Activated CD4-positive, alpha-beta T cell treated with anti-CD3 and anti-CD28 coated beads for 24 hours (primary cell): ENCODE measurements at regions not wholly inside any gene's neighbourhood (a gene's known extent, or its start where the extent isn't known, plus 50 kb on each side); places are given as distances from the start of the nearest gene placed in this dataset.
"Not testable (repeated sequence)": the region's sequence is repeated elsewhere in the genome, so short reads cannot be mapped to it uniquely, and the experiment has no call there.

Experiments used
- DNase-seq, 2 donors: peaks; one replicate each; pipeline ENCODE4 v3.0.0-alpha.2; 2020; ENCODE audit warnings: low read depth in 2 of 2

GRCh38 chr2:76172154-76172595, 461.5 kb upstream of the GCFC2 start:
- not testable (repeated sequence) for DNase-seq

GRCh38 chr2:76170856-76171255, 460.1 kb upstream of the GCFC2 start:
- no peak for DNase-seq

- DNase-seq = no peak
Measured at GRCh38 chr2:76170009-76170384, 459.3 kb upstream of the GCFC2 start.

- DNase-seq = no peak
Measured at GRCh38 chr2:76169276-76170008, 458.7 kb upstream of the GCFC2 start.

GRCh38 chr2:76163860-76164259, 453.1 kb upstream of the GCFC2 start:
- DNase-seq = no peak

- no peak for DNase-seq
Measured at GRCh38 chr2:76160670-76161069, 450.0 kb upstream of the GCFC2 start.

- DNase-seq = no peak
Measured at GRCh38 chr2:76159042-76159648, 448.4 kb upstream of the GCFC2 start.

- no peak for DNase-seq
Measured at GRCh38 chr2:76157531-76157930, 446.8 kb upstream of the GCFC2 start.

- DNase-seq = no peak
Measured at GRCh38 chr2:76154981-76155380, 444.3 kb upstream of the GCFC2 start.

GRCh38 chr2:76149846-76150245, 439.1 kb upstream of the GCFC2 start:
- DNase-seq = no peak

- DNase-seq = not testable (repeated sequence)
Measured at GRCh38 chr2:76139303-76139702, 428.6 kb upstream of the GCFC2 start.

GRCh38 chr2:76128622-76129021, 417.9 kb upstream of the GCFC2 start:
- DNase-seq = no peak

GRCh38 chr2:76120176-76120575, 409.5 kb upstream of the GCFC2 start:
- DNase-seq = no peak

GRCh38 chr2:76089683-76090082, 379.0 kb upstream of the GCFC2 start:
- DNase-seq = no peak

- no peak for DNase-seq
Measured at GRCh38 chr2:76083248-76083647, 372.5 kb upstream of the GCFC2 start.

GRCh38 chr2:76082509-76082908, 371.8 kb upstream of the GCFC2 start:
- no peak for DNase-seq

GRCh38 chr2:76080154-76080553, 369.4 kb upstream of the GCFC2 start:
- no peak for DNase-seq

GRCh38 chr2:76075126-76075525, 364.4 kb upstream of the GCFC2 start:
- DNase-seq = no peak

GRCh38 chr2:76073992-76074604, 363.4 kb upstream of the GCFC2 start:
- no peak for DNase-seq

- DNase-seq = no peak
Measured at GRCh38 chr2:76050196-76050595, 339.5 kb upstream of the GCFC2 start.

GRCh38 chr2:76044701-76045100, 334.0 kb upstream of the GCFC2 start:
- DNase-seq = no peak

GRCh38 chr2:76039505-76039904, 328.8 kb upstream of the GCFC2 start:
- DNase-seq = no peak

GRCh38 chr2:76027761-76028160, 317.0 kb upstream of the GCFC2 start:
- DNase-seq = no peak
